GM18519 (cell line): ENCODE measurements at regions not wholly inside any gene's neighbourhood (a gene's known extent, or its start where the extent isn't known, plus 50 kb on each side); places are given as distances from the start of the nearest gene placed in this dataset.

Experiments used
- ATAC-seq: cut with Tn5 transposase; IDR thresholded peaks from one replicate; pipeline ENCODE4 v1.9.1; 2021; ENCODE audit warnings: mild to moderate bottlenecking, moderate library complexity; ENCODE audit not compliant: unreplicated experiment, low FRiP score

- no peak for ATAC-seq
Measured at GRCh38 chr5:92908952-92909601, 671.9 kb downstream of the NR2F1-AS1 start.

DNA sequence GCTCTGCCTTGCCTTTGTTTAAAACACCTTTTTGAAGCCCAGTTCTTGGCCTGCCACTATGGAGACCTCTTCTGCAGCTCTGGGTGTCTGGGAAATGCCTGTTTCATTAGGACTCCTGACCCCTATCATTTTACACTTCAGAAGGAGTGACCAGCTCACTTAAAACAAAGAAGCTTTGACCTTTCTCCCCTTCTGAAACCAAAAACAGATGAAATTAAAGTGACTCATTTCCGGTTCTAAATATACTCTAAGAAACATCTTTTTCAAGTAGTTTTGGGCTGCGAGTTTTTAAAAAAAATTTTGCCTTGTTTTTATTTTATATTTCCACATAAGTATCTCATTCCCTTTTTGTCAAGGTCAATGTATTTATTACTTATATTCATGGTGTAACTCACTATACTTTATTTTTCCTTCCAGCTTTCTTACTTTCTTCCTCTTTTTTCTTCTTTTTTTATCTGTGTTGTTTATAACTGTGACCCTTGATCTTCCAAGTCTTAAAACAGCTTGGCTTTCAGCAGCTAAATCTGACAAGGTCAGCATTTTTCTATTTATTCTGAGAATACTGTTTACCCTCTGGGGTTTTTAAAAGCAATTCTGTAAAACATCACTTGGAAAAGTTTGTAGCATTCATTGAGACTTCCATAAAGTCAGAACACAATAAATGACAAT, 672.9 kb downstream of the NR2F1-AS1 start:
- ATAC-seq, result peak; percentile 42

GRCh38 chr5:92906798-92907376, 674.1 kb downstream of the NR2F1-AS1 start:
- no peak for ATAC-seq

GRCh38 chr5:92904021-92904420, 677.0 kb downstream of the NR2F1-AS1 start:
- no peak for ATAC-seq

DNA sequence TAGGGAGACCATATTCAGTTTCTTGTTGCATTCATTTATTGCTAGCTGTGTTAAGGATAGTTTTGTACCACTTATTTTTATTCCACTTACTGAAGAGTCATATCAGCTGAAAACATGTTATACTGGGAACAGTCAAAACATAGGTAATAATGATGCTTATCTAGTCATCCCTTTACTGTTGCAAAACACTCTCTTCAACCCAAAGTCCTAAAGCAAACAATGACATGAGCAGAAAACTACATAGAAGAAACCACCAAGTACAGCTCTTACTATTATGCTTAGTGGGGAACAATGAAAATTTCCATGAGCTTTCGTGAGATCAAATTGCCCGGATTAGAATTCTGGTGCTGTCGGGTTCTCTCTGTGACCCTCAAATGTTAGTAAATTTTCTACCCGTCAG, 681.4 kb downstream of the NR2F1-AS1 start:
- no peak for ATAC-seq

- no peak for ATAC-seq
Measured at GRCh38 chr5:92896722-92897121, 684.3 kb downstream of the NR2F1-AS1 start.

DNA sequence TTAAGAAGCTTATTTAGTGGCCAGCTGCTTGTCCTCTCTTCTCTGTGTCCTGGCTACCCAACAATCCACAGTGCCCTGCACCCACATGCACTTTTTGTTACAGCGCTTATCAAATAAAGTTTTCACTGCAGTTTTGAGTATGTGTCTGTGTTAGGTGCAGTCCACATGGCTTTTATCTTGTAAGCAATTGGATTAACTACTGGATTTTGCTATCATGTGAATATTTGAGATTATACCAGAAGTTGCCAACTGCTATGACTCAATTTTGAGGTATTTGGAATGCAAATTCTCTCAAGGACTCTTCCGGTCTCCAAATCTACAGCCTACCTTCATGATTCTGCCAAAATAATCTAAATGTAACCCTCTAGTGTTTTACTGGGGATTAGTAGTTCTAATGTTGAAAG, 690.2 kb downstream of the NR2F1-AS1 start:
- no peak for ATAC-seq

- ATAC-seq, result no peak
Measured at GRCh38 chr5:92889140-92889539, 691.9 kb downstream of the NR2F1-AS1 start.

- no peak for ATAC-seq
Measured at GRCh38 chr5:92887254-92887653, 693.8 kb downstream of the NR2F1-AS1 start.

GRCh38 chr5:92886751-92887150, 694.3 kb downstream of the NR2F1-AS1 start:
- no peak for ATAC-seq

DNA sequence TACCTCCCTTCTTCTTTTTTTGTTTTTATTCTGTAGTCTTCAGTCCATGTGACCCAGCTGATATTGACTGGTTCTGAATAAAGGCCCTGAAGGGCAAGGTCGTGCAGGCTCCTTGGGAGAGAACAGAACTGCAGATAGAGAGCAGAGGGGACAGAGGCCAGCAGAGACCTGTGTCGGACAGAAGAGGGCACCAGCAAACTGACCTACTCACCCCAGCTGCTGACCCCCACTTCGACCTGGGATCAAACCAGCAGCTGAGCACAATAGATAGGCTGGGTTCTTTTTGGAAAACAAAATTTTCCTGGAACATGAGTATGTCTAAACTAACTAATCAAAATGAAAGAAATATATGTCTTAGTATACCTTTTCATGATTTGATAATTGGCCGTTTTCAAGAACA, 695.1 kb downstream of the NR2F1-AS1 start:
- no peak for ATAC-seq

DNA sequence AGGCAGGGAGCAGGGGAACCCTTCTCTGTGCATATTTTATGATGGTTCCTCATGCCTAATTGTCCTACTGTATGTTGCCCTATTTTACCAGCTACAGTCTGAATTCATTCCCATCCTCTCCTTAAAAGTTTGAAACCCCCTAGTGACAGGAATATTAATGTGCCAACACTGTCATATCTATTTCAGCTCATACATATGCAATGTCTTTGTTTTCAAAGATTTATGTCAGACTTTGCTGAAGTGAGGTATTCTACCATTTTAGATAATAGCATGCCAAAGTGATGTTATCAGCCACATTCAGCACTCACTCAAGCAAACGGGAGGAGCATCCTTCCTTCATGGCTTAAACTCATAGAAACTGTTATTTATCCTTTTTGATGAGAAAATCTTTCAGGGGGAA, 696.5 kb downstream of the NR2F1-AS1 start:
- no peak for ATAC-seq

GRCh38 chr5:92879806-92880543, 701.0 kb downstream of the NR2F1-AS1 start:
- no peak for ATAC-seq

DNA sequence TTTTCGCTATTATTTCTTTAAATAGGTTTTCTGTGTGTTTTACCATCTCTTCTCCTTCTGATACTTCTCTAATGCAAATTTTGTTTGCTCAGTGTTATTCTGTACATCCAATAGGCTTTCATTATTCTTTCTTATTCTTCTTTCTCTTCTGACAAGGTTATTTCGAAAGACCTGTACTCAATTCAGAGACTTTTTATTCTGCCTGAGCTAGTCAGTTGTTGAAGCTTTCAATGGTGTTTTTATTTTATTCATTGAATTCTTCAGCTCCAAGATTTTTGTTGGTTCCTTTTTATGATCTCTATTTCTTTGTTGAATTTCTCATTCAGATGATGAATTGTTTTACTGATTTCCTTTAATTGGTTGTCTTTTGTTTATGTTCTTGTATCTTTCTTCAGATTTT, 706.2 kb downstream of the NR2F1-AS1 start:
- ATAC-seq, result no peak

GRCh38 chr5:92868442-92868841, 712.6 kb downstream of the NR2F1-AS1 start:
- no peak for ATAC-seq

DNA sequence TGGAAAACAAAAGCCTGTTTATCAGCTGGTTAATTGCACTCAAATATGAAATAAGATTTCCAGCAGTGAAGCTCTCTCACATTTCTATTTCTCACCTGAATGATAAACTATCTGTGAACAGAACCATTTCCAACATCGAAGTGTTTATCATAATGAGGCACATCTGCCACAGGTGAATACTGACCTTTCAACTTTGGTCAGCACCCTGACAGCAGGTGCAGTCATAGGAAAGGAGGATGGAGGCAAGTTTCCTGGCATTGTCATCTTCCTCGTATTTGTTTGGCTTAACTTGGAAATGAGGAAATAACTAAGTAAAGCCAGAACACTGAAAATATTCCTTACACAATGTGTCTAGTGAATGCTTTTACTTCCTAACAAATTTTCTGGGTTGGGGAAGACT, 716.4 kb downstream of the NR2F1-AS1 start:
- no peak for ATAC-seq

DNA sequence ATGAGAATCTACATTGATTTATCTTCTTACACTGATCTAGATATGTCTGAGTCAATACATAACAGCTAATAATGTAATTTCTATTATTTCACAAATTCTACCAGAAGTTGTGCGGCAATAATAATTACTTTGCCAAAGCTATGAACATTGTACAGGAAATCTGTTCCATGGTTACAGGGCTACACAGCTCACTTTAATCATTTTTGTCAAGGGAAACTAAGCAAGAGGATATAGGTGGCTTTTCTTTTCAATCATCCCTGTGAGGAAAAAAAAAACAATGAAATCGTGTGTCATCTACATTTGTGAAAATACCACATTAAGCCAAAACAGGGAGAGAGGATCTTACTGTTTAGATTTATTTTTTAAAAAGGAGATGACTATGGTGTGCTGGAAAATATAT, 717.4 kb downstream of the NR2F1-AS1 start:
- ATAC-seq, result no peak

DNA sequence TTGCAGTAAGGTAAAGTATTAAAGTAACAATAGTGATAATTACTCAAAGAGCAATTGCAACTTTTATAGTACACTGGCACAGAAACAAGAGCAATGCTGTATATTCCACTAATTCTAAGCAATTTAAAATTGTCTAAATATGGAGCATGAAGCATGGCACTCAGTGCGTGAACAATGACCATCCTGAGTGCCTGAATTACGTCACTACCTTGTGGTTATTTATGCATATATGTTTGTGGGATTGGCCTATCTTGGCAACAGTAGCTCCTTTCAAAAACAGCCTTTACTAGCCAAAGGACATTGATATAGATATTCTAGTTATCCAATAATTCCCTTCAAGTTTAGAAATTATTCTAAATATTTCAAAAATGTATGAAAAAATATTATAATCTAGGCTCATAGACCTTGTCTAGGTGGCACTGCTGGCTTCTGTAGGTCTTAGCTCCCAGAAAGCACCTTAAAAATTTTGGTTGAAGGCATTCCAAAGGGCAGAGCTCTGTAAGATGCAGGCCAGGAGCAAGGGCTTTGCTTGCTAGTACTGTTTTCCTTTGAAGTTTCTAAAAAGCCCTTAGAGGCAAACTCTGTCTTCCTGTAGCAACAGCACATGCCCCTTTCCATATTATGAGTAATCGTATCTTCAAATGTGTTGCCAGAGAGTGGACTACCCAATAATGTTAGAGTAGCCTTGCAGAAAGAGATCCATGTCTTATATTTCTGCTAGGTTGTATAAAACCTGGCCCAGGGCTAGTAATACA, 719.3 kb downstream of the NR2F1-AS1 start:
- ATAC-seq, result no peak

DNA sequence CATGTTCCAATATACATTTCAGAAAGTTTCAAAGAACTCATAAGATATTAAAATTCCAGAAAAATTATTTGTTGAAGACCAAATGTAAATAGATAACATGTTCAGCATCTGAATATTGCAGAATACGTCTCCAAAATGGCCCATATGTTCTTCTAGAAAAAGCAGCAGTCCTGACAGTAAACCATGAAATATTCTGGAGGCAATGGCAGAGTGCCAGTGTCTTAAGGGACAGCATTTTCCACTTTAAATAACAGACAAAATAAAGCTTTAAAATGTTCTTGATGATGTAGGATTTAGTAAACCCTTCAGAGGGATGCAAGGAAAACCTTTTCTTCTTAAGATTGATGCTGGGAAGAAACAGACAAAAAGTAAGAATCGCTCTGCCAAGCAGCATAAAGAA, 721.0 kb downstream of the NR2F1-AS1 start:
- ATAC-seq, result no peak

DNA sequence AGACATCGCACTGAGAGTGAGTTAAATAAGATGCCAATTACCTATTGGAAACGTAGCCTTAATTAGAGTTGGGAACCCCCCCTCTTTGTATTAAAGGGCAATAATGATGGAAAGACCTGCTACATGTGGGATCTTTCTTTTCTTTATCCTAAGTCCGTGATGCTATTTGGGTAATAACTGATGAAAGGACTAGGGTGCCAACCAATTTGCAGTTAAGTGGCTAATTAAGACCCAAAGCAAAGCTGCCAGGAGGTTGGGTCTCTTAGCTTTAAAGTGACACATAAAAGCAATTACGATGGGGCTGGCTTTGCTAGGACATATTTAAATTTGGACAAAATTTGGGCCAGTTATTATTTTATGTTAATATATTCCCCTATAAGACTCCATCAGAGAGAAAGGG, 728.8 kb downstream of the NR2F1-AS1 start:
- no peak for ATAC-seq

DNA sequence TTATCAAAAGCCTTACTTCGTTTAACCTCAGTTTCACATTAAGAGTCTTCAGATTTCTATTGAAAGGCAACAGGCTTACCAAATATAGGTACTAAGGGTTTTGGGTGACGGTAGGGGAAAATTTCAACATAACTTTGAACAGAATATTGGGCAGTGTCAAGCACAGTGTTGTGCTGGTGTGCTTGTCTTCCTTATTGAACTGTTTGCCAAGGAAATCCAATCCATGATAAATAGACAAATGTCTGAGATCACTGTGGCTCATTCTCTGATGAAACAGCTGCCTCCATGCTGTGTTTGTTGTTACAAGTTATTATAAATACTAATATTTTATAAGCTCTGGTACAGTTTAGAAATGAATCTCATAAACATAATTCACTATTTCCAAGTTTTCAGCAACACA, 730.1 kb downstream of the NR2F1-AS1 start:
- no peak for ATAC-seq
